Duodenal mucosa (tissue), 2 donors: ENCODE measurements at regions not wholly inside any gene's neighbourhood (a gene's known extent, or its start where the extent isn't known, plus 50 kb on each side); places are given as distances from the start of the nearest gene placed in this dataset.

ENCODE experiments used
- H3K27ac ChIP-seq: one replicate; pipeline ENCODE4 v1.7.0; 2013; ENCODE audit warnings: low read depth, low read length
- H3K27me3 ChIP-seq, 2 donors: one replicate each; pipeline ENCODE4 v1.7.0; 2013; ENCODE audit warnings: low read length in 2 of 2, control low read depth in 1 of 2; ENCODE audit not compliant: insufficient read depth in 2 of 2, control insufficient read depth in 1 of 2
- H3K36me3 ChIP-seq, 2 donors: one replicate each; pipeline ENCODE4 v1.7.0; 2013; ENCODE audit warnings: low read length in 2 of 2, control low read depth in 1 of 2; ENCODE audit not compliant: insufficient read depth in 2 of 2, control insufficient read depth in 1 of 2
- H3K4me1 ChIP-seq, 2 donors: one replicate each; pipeline ENCODE4 v1.7.0; 2013; ENCODE audit warnings: low read length in 2 of 2, control low read depth in 1 of 2; ENCODE audit not compliant: insufficient read depth in 2 of 2, control insufficient read depth in 1 of 2
- H3K4me3 ChIP-seq, 2 donors: one replicate each; pipeline ENCODE4 v1.7.0; 2013; ENCODE audit warnings: low read length in 2 of 2, low read depth in 1 of 2
- H3K9ac ChIP-seq, 2 donors: one replicate each; pipeline ENCODE4 v1.7.0; 2013; ENCODE audit warnings: low read length in 2 of 2, low read depth in 1 of 2
- H3K9me3 ChIP-seq, 2 donors: one replicate each; pipeline ENCODE4 v1.7.0; 2013; ENCODE audit warnings: low read length in 2 of 2, control low read depth in 1 of 2; ENCODE audit not compliant: control insufficient read depth in 1 of 2

- H3K9me3 ChIP-seq, result no peaks in the 10 kb centered on the region
- no peak overlapping the region for H3K9ac ChIP-seq
- no peaks in the 10 kb centered on the region for H3K4me1 ChIP-seq
- no peak overlapping the region for H3K4me3 ChIP-seq
- peaks cover 44 to 70% of the 10 kb centered on the region in 2 donors for H3K27me3 ChIP-seq
- H3K36me3 ChIP-seq, result no peaks in the 10 kb centered on the region
- H3K27ac ChIP-seq, result no peak overlapping the region
These were observed 157.4 kb downstream of the TRIM27 start for GRCh38 chr6:28766426-28766825.

- H3K9me3 ChIP-seq, result no peaks in the 10 kb centered on the region
- no peak overlapping the region for H3K4me3 ChIP-seq
- H3K27me3 ChIP-seq, result peaks cover 51 to 77% of the 10 kb centered on the region in 2 donors
- H3K27ac ChIP-seq, result no peak overlapping the region
- H3K4me1 ChIP-seq, result no peaks in the 10 kb centered on the region
- H3K9ac ChIP-seq, result no peak overlapping the region
- no peaks in the 10 kb centered on the region for H3K36me3 ChIP-seq
These were observed 156.7 kb downstream of the TRIM27 start for GRCh38 chr6:28767133-28767532.

- Histone ChIP-seq H3K4me3 (no peak overlapping the region), H3K36me3 (no peaks in the 10 kb centered on the region), H3K27me3 (peaks cover 55 to 82% of the 10 kb centered on the region in 2 donors), H3K9me3 (no peaks in the 10 kb centered on the region), H3K4me1 (no peaks in the 10 kb centered on the region), H3K9ac (no peak overlapping the region), H3K27ac (no peak overlapping the region)
These were observed 156.1 kb downstream of the TRIM27 start for GRCh38 chr6:28767691-28768090.

GRCh38 chr6:28768187-28768913 lies 155.4 kb downstream of the TRIM27 start:
- Histone ChIP-seq H3K4me1 (no peaks in the 10 kb centered on the region), H3K36me3 (no peaks in the 10 kb centered on the region), H3K27ac (no peak overlapping the region), H3K4me3 (no peak overlapping the region), H3K9me3 (no peaks in the 10 kb centered on the region), H3K27me3 (peaks cover 62 to 89% of the 10 kb centered on the region in 2 donors), H3K9ac (no peak overlapping the region)

GRCh38 chr6:28769626-28770402 lies 154.0 kb downstream of the TRIM27 start:
- Histone ChIP-seq H3K4me3 (no peak overlapping the region), H3K27ac (no peak overlapping the region), H3K4me1 (no peaks in the 10 kb centered on the region), H3K9ac (no peak overlapping the region), H3K36me3 (no peaks in the 10 kb centered on the region), H3K9me3 (no peaks in the 10 kb centered on the region), H3K27me3 (peaks cover 75 to 92% of the 10 kb centered on the region in 2 donors)

- no peak overlapping the region for H3K27ac ChIP-seq
These were observed 153.1 kb downstream of the TRIM27 start for GRCh38 chr6:28770732-28771131.

GRCh38 chr6:28771401-28772267 lies 152.2 kb downstream of the TRIM27 start:
- H3K36me3 ChIP-seq, result no peaks in the 10 kb centered on the region
- H3K4me3 ChIP-seq, result no peak overlapping the region
- no peak overlapping the region for H3K27ac ChIP-seq
- H3K27me3 ChIP-seq, result peaks cover 80 to 96% of the 10 kb centered on the region in 2 donors
- no peak overlapping the region for H3K9ac ChIP-seq
- H3K9me3 ChIP-seq, result no peaks in the 10 kb centered on the region
- no peaks in the 10 kb centered on the region for H3K4me1 ChIP-seq

More at GRCh38 chr6:28770732-28771131, 153.1 kb downstream of the TRIM27 start:
- no peaks in the 10 kb centered on the region for H3K9me3 ChIP-seq
- H3K36me3 ChIP-seq, result no peaks in the 10 kb centered on the region
- no peak overlapping the region for H3K9ac ChIP-seq
- H3K27me3 ChIP-seq, result peaks cover 76 to 94% of the 10 kb centered on the region in 2 donors
- H3K4me1 ChIP-seq, result no peaks in the 10 kb centered on the region
- no peak overlapping the region for H3K4me3 ChIP-seq

- no peaks in the 10 kb centered on the region for H3K4me1 ChIP-seq
- no peak overlapping the region for H3K27ac ChIP-seq
- H3K36me3 ChIP-seq, result no peaks in the 10 kb centered on the region
- H3K9ac ChIP-seq, result no peak overlapping the region
- no peaks in the 10 kb centered on the region for H3K9me3 ChIP-seq
- no peak overlapping the region for H3K4me3 ChIP-seq
- H3K27me3 ChIP-seq, result peaks cover 87 to 92% of the 10 kb centered on the region in 2 donors
These were observed 151.1 kb downstream of the TRIM27 start for GRCh38 chr6:28772480-28773381.

- H3K36me3 ChIP-seq, result no peaks in the 10 kb centered on the region
- H3K27me3 ChIP-seq, result peaks cover 86 to 91% of the 10 kb centered on the region in 2 donors
- no peaks in the 10 kb centered on the region for H3K9me3 ChIP-seq
- no peaks in the 10 kb centered on the region for H3K4me1 ChIP-seq
- H3K27ac ChIP-seq, result no peak overlapping the region
- no peak overlapping the region for H3K4me3 ChIP-seq
- H3K9ac ChIP-seq, result no peak overlapping the region
These were observed 149.3 kb downstream of the TRIM27 start for GRCh38 chr6:28774292-28775051.
